ENCODE measurements at regions not wholly inside any gene's neighbourhood (a gene's known extent, or its start where the extent isn't known, plus 50 kb on each side); places are given as distances from the start of the nearest gene placed in this dataset.

- Mint-ChIP-seq H3K27me3 (ENCODE audit: unreplicated experiment) (no peaks in the 10 kb centered on the region), H3K9me3 (ENCODE audit: unreplicated experiment) (no peaks in the 10 kb centered on the region), H3K4me3 (ENCODE audit: unreplicated experiment) (no peak overlapping the region), H3K4me1 (ENCODE audit: low read depth, unreplicated experiment) (no peaks in the 10 kb centered on the region), H3K27ac (ENCODE audit: unreplicated experiment) (no peak overlapping the region), H3K36me3 (ENCODE audit: unreplicated experiment) (no peaks in the 10 kb centered on the region)
- TF ChIP-seq, protein P1, sequence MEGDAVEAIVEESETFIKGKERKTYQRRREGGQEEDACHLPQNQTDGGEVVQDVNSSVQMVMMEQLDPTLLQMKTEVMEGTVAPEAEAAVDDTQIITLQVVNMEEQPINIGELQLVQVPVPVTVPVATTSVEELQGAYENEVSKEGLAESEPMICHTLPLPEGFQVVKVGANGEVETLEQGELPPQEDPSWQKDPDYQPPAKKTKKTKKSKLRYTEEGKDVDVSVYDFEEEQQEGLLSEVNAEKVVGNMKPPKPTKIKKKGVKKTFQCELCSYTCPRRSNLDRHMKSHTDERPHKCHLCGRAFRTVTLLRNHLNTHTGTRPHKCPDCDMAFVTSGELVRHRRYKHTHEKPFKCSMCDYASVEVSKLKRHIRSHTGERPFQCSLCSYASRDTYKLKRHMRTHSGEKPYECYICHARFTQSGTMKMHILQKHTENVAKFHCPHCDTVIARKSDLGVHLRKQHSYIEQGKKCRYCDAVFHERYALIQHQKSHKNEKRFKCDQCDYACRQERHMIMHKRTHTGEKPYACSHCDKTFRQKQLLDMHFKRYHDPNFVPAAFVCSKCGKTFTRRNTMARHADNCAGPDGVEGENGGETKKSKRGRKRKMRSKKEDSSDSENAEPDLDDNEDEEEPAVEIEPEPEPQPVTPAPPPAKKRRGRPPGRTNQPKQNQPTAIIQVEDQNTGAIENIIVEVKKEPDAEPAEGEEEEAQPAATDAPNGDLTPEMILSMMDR (IDR thresholded peaks at IDR 0.05; ENCODE audit: partially characterized antibody, unreplicated experiment): no peak
- no peak for DNase-seq
Measured at GRCh38 chr16:79901522-79901921, 301.0 kb upstream of the MAF start.

DNA sequence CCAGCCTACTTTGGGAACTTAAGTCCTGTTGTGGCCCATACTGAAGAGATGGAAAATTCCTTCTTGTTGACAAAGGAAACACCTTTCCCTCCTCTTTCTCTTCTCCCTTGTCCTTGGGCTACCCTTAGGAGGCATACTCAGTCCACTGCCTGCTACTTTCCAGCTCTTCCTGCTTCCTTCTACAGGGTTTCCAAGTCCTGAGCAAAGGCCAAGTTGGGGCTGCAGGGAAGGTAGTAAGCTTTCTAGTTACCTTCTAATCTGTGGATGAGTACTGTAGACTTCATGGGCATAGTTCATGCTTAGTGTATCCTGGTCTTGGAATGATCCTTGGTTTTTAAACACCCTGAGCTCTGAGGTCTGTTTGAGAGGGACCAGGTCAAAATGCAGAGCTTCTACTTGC is 299.2 kb upstream of the MAF start:
- no peak for DNase-seq
- H3K27ac Mint-ChIP-seq (ENCODE audit: unreplicated experiment): no peak overlapping the region
- H3K4me3 Mint-ChIP-seq (ENCODE audit: unreplicated experiment): no peak overlapping the region
- TF ChIP-seq, protein P1 (IDR thresholded peaks at IDR 0.05; ENCODE audit: partially characterized antibody, unreplicated experiment): no peak
- H3K36me3 Mint-ChIP-seq (ENCODE audit: unreplicated experiment): no peaks in the 10 kb centered on the region
- peaks cover 3% of the 10 kb centered on the region for H3K4me1 Mint-ChIP-seq (ENCODE audit: low read depth, unreplicated experiment)
- no peaks in the 10 kb centered on the region for H3K27me3 Mint-ChIP-seq (ENCODE audit: unreplicated experiment)
- no peaks in the 10 kb centered on the region for H3K9me3 Mint-ChIP-seq (ENCODE audit: unreplicated experiment)

DNA sequence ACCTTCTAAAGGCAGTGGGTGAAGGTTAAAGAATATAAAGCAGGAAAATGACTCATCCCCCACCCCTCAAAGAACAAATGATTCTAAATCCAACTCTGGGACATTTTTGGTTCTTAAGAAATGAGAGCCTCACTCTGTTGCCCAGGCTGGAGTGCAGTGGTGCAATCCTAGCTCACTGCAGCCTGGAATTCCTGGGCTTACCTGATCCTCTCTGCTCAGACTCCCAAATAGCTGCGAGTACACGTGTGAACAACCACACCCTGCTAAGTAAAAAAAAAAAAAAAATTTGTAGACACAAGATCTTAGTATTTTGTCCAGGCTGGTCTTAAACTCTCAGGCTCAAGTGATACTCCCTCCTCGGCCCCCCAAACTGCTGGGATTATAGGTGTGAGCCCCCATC is 298.8 kb upstream of the MAF start:
- DNase-seq: no peak
- H3K36me3 Mint-ChIP-seq (ENCODE audit: unreplicated experiment): no peaks in the 10 kb centered on the region
- no peak overlapping the region for H3K4me3 Mint-ChIP-seq (ENCODE audit: unreplicated experiment)
- TF ChIP-seq, protein P1 (IDR thresholded peaks at IDR 0.05; ENCODE audit: partially characterized antibody, unreplicated experiment): no peak
- no peak overlapping the region for H3K27ac Mint-ChIP-seq (ENCODE audit: unreplicated experiment)
- peaks cover 3% of the 10 kb centered on the region for H3K4me1 Mint-ChIP-seq (ENCODE audit: low read depth, unreplicated experiment)
- no peaks in the 10 kb centered on the region for H3K9me3 Mint-ChIP-seq (ENCODE audit: unreplicated experiment)
- no peaks in the 10 kb centered on the region for H3K27me3 Mint-ChIP-seq (ENCODE audit: unreplicated experiment)

- Mint-ChIP-seq H3K9me3 (ENCODE audit: unreplicated experiment) (no peaks in the 10 kb centered on the region), H3K27ac (ENCODE audit: unreplicated experiment) (no peak overlapping the region), H3K4me1 (ENCODE audit: low read depth, unreplicated experiment) (peaks cover 3% of the 10 kb centered on the region), H3K4me3 (ENCODE audit: unreplicated experiment) (no peak overlapping the region), H3K27me3 (ENCODE audit: unreplicated experiment) (no peaks in the 10 kb centered on the region), H3K36me3 (ENCODE audit: unreplicated experiment) (no peaks in the 10 kb centered on the region)
- TF ChIP-seq, protein P1 (IDR thresholded peaks at IDR 0.05; ENCODE audit: partially characterized antibody, unreplicated experiment): no peak
- no peak for DNase-seq
Measured at GRCh38 chr16:79898703-79899102, 298.2 kb upstream of the MAF start.

GRCh38 chr16:79897453-79898146 is 297.1 kb upstream of the MAF start:
- H3K4me1 Mint-ChIP-seq (ENCODE audit: low read depth, unreplicated experiment): peaks cover 3% of the 10 kb centered on the region
- no peaks in the 10 kb centered on the region for H3K36me3 Mint-ChIP-seq (ENCODE audit: unreplicated experiment)
- TF ChIP-seq, protein P1 (IDR thresholded peaks at IDR 0.05; ENCODE audit: partially characterized antibody, unreplicated experiment): no peak
- H3K27ac Mint-ChIP-seq (ENCODE audit: unreplicated experiment): no peak overlapping the region
- H3K4me3 Mint-ChIP-seq (ENCODE audit: unreplicated experiment): no peak overlapping the region
- no peak for DNase-seq
- no peaks in the 10 kb centered on the region for H3K27me3 Mint-ChIP-seq (ENCODE audit: unreplicated experiment)
- H3K9me3 Mint-ChIP-seq (ENCODE audit: unreplicated experiment): no peaks in the 10 kb centered on the region

All from glutamatergic neuron (in vitro differentiated cells).